HUES6 (cell line): ENCODE measurements at regions not wholly inside any gene's neighbourhood (a gene's known extent, or its start where the extent isn't known, plus 50 kb on each side); places are given as distances from the start of the nearest gene placed in this dataset.

Source experiments
- H3K27ac ChIP-seq: 2 replicates; pipeline ENCODE4 v1.7.0; 2013; ENCODE audit warnings: low read depth, mild to moderate bottlenecking, low read length, inconsistent platforms
- H3K27me3 ChIP-seq: 2 replicates; pipeline ENCODE4 v1.6.1; 2013; ENCODE audit warnings: low read length; ENCODE audit not compliant: control insufficient read depth, insufficient read depth
- H3K36me3 ChIP-seq: 2 replicates; pipeline ENCODE4 v1.6.1; 2013; ENCODE audit warnings: low read length; ENCODE audit not compliant: control insufficient read depth, insufficient read depth
- H3K4me1 ChIP-seq: 2 replicates; pipeline ENCODE4 v1.6.1; 2013; ENCODE audit warnings: low read length; ENCODE audit not compliant: control insufficient read depth, insufficient read depth
- H3K4me3 ChIP-seq: 2 replicates; pipeline ENCODE4 v1.5.1; 2013; ENCODE audit warnings: low read depth, low read length
- H3K9ac ChIP-seq: one replicate; pipeline ENCODE4 v1.6.1; 2013; ENCODE audit warnings: mild to moderate bottlenecking, low read length
- H3K9me3 ChIP-seq: 2 replicates; pipeline ENCODE4 v1.6.1; 2013; ENCODE audit warnings: low read depth, low read length; ENCODE audit not compliant: control insufficient read depth, insufficient read depth

- peaks cover 6% of the 10 kb centered on the region for H3K4me1 ChIP-seq
- no peak overlapping the region for H3K4me3 ChIP-seq
Observed at GRCh38 chr3:66121318-66121717, 82.6 kb upstream of the MAGI1 start.

GRCh38 chr3:66115858-66116654 lies 77.3 kb upstream of the MAGI1 start:
- Histone ChIP-seq H3K27me3 (no peaks in the 10 kb centered on the region), H3K4me3 (no peak overlapping the region), H3K9ac (no peak overlapping the region), H3K9me3 (no peaks in the 10 kb centered on the region), H3K4me1 (peaks cover 17% of the 10 kb centered on the region), H3K36me3 (no peaks in the 10 kb centered on the region), H3K27ac (peak overlapping the region; percentile 42; the same call in 1 of the 2 replicates)

More at GRCh38 chr3:66121318-66121717, 82.6 kb upstream of the MAGI1 start:
- H3K27me3 ChIP-seq = no peaks in the 10 kb centered on the region
- no peak overlapping the region for H3K9ac ChIP-seq
- H3K36me3 ChIP-seq = no peaks in the 10 kb centered on the region
- H3K27ac ChIP-seq = no peak overlapping the region
- H3K9me3 ChIP-seq = no peaks in the 10 kb centered on the region

- H3K36me3 ChIP-seq = no peaks in the 10 kb centered on the region
- H3K4me1 ChIP-seq = peaks cover 21% of the 10 kb centered on the region
- H3K9ac ChIP-seq = no peak overlapping the region
- no peaks in the 10 kb centered on the region for H3K27me3 ChIP-seq
- H3K9me3 ChIP-seq = no peaks in the 10 kb centered on the region
- H3K27ac ChIP-seq = no peak overlapping the region
- no peak overlapping the region for H3K4me3 ChIP-seq
Observed at GRCh38 chr3:66113542-66113941, 74.8 kb upstream of the MAGI1 start.

- H3K4me1 ChIP-seq = peaks cover 23% of the 10 kb centered on the region
- no peaks in the 10 kb centered on the region for H3K36me3 ChIP-seq
- H3K27ac ChIP-seq = no peak overlapping the region
- H3K27me3 ChIP-seq = no peaks in the 10 kb centered on the region
- H3K4me3 ChIP-seq = no peak overlapping the region
- H3K9me3 ChIP-seq = no peaks in the 10 kb centered on the region
- no peak overlapping the region for H3K9ac ChIP-seq
Observed at GRCh38 chr3:66110840-66111239, 72.1 kb upstream of the MAGI1 start.

- no peaks in the 10 kb centered on the region for H3K9me3 ChIP-seq
- no peak overlapping the region for H3K27ac ChIP-seq
- H3K9ac ChIP-seq = no peak overlapping the region
- no peak overlapping the region for H3K4me3 ChIP-seq
- no peaks in the 10 kb centered on the region for H3K36me3 ChIP-seq
- peaks cover 19% of the 10 kb centered on the region for H3K4me1 ChIP-seq
- no peaks in the 10 kb centered on the region for H3K27me3 ChIP-seq
Observed at GRCh38 chr3:66107855-66108254, 69.1 kb upstream of the MAGI1 start.

GRCh38 chr3:66106788-66107187 lies 68.1 kb upstream of the MAGI1 start:
- H3K4me1 ChIP-seq = peaks cover 19% of the 10 kb centered on the region
- H3K9ac ChIP-seq = no peak overlapping the region
- no peak overlapping the region for H3K27ac ChIP-seq
- H3K27me3 ChIP-seq = no peaks in the 10 kb centered on the region
- H3K9me3 ChIP-seq = no peaks in the 10 kb centered on the region
- no peaks in the 10 kb centered on the region for H3K36me3 ChIP-seq
- no peak overlapping the region for H3K4me3 ChIP-seq

GRCh38 chr3:66104535-66104934 lies 65.8 kb upstream of the MAGI1 start:
- Histone ChIP-seq H3K4me1 (peaks cover 11% of the 10 kb centered on the region), H3K9me3 (no peaks in the 10 kb centered on the region)

GRCh38 chr3:66103729-66104128 lies 65.0 kb upstream of the MAGI1 start:
- Histone ChIP-seq H3K36me3 (no peaks in the 10 kb centered on the region), H3K27me3 (no peaks in the 10 kb centered on the region), H3K9ac (no peak overlapping the region), H3K4me3 (no peak overlapping the region), H3K27ac (no peak overlapping the region), H3K9me3 (no peaks in the 10 kb centered on the region), H3K4me1 (peaks cover 11% of the 10 kb centered on the region)

More at GRCh38 chr3:66104535-66104934, 65.8 kb upstream of the MAGI1 start:
- Histone ChIP-seq H3K27me3 (no peaks in the 10 kb centered on the region), H3K27ac (no peak overlapping the region), H3K36me3 (no peaks in the 10 kb centered on the region), H3K4me3 (no peak overlapping the region), H3K9ac (no peak overlapping the region)

GRCh38 chr3:66101901-66102300 lies 63.2 kb upstream of the MAGI1 start:
- H3K9me3 ChIP-seq = no peaks in the 10 kb centered on the region
- 0 out of 2 replicates have a peak, but pooled peaks cover 1% of the 10 kb centered on the region for H3K4me1 ChIP-seq
- H3K27ac ChIP-seq = no peak overlapping the region
- no peak overlapping the region for H3K9ac ChIP-seq
- no peaks in the 10 kb centered on the region for H3K36me3 ChIP-seq
- no peaks in the 10 kb centered on the region for H3K27me3 ChIP-seq
- H3K4me3 ChIP-seq = no peak overlapping the region

GRCh38 chr3:66099541-66100065 lies 60.9 kb upstream of the MAGI1 start:
- no peak overlapping the region for H3K27ac ChIP-seq
- peaks cover 5% of the 10 kb centered on the region; the same call in 1 of the 2 replicates for H3K9me3 ChIP-seq
- H3K36me3 ChIP-seq = no peaks in the 10 kb centered on the region
- no peaks in the 10 kb centered on the region for H3K27me3 ChIP-seq
- H3K9ac ChIP-seq = no peak overlapping the region
- no peak overlapping the region for H3K4me3 ChIP-seq
- H3K4me1 ChIP-seq = no peaks in the 10 kb centered on the region

GRCh38 chr3:66098436-66098835 lies 59.7 kb upstream of the MAGI1 start:
- H3K9ac ChIP-seq = no peak overlapping the region
- H3K4me1 ChIP-seq = no peaks in the 10 kb centered on the region
- no peak overlapping the region for H3K27ac ChIP-seq
- H3K27me3 ChIP-seq = no peaks in the 10 kb centered on the region
- peaks cover 7% of the 10 kb centered on the region; the same call in 1 of the 2 replicates for H3K9me3 ChIP-seq
- H3K4me3 ChIP-seq = no peak overlapping the region
- no peaks in the 10 kb centered on the region for H3K36me3 ChIP-seq
